KMS-11 (cell line): ENCODE measurements at regions not wholly inside any gene's neighbourhood (a gene's known extent, or its start where the extent isn't known, plus 50 kb on each side); places are given as distances from the start of the nearest gene placed in this dataset.

Experiments used
- H2AFZ ChIP-seq: fragments of 200-600 bp; sonication (generic); 2 replicates; pipeline ENCODE4 v1.6.1; 2016; ENCODE audit warnings: antibody characterized with exemption, mixed run types, low read depth
- H3K27ac ChIP-seq: fragments of 200-600 bp; sonication (generic); 2 replicates; pipeline ENCODE4 v1.6.1; 2016; ENCODE audit warnings: mild to moderate bottlenecking, mixed run types
- H3K27me3 ChIP-seq: fragments of 200-600 bp; sonication (generic); 2 replicates; pipeline ENCODE4 v1.6.1; 2017; ENCODE audit warnings: mild to moderate bottlenecking, low read depth, mixed run types, moderate library complexity; ENCODE audit not compliant: insufficient read depth
- H3K36me3 ChIP-seq: fragments of 200-600 bp; sonication (generic); 2 replicates; pipeline ENCODE4 v1.6.1; 2017; ENCODE audit warnings: mild to moderate bottlenecking, mixed run types; ENCODE audit not compliant: insufficient read depth
- H3K4me1 ChIP-seq: fragments of 200-600 bp; sonication (generic); 2 replicates; pipeline ENCODE4 v1.6.1; 2016; ENCODE audit warnings: mild to moderate bottlenecking, low read depth, mixed run types; ENCODE audit not compliant: poor library complexity, severe bottlenecking
- H3K4me2 ChIP-seq: fragments of 200-600 bp; sonication (generic); 2 replicates; pipeline ENCODE4 v1.7.0; 2016; ENCODE audit warnings: mild to moderate bottlenecking, mixed run types
- H3K4me3 ChIP-seq: fragments of 200-600 bp; sonication (generic); IDR thresholded peaks from 2 replicates; pipeline ENCODE4 v1.6.1; 2017; ENCODE audit warnings: low read depth, low read length, mixed read lengths; ENCODE audit not compliant: insufficient read depth
- H3K79me2 ChIP-seq: fragments of 200-600 bp; sonication (generic); 2 replicates; pipeline ENCODE4 v1.6.1; 2016; ENCODE audit warnings: low read depth, mixed run types; ENCODE audit not compliant: insufficient read depth
- H3K9ac ChIP-seq: fragments of 200-600 bp; sonication (generic); 2 replicates; pipeline ENCODE4 v1.6.1; 2016; ENCODE audit warnings: mild to moderate bottlenecking, mixed run types
- H4K20me1 ChIP-seq: fragments of 200-600 bp; sonication (generic); 2 replicates; pipeline ENCODE4 v1.6.1; 2016; ENCODE audit warnings: mild to moderate bottlenecking, mixed run types; ENCODE audit not compliant: insufficient read depth
- CTCF ChIP-seq: fragments of 200-600 bp; sonication (generic); conservative IDR thresholded peaks from 2 replicates; pipeline ENCODE4 v1.6.1; 2017; ENCODE audit warnings: low read depth, mild to moderate bottlenecking, antibody characterized with exemption, low read length, moderate library complexity, mixed read lengths

GRCh38 chr14:56505361-56505760, 74.2 kb upstream of the TMEM260 start:
- Histone ChIP-seq H3K27me3 (no peaks in the 10 kb centered on the region), H2AFZ (no peak overlapping the region), H3K4me1 (no peaks in the 10 kb centered on the region), H3K27ac (no peak overlapping the region), H3K79me2 (no peaks in the 10 kb centered on the region), H3K36me3 (no peaks in the 10 kb centered on the region), H3K4me3 (no peak overlapping the region), H3K4me2 (no peak overlapping the region), H4K20me1 (no peaks in the 10 kb centered on the region), H3K9ac (no peak overlapping the region)
- no peak for TF ChIP-seq CTCF

GRCh38 chr14:56512521-56512920, 67.1 kb upstream of the TMEM260 start:
- Histone ChIP-seq H3K36me3 (no peaks in the 10 kb centered on the region), H3K9ac (no peak overlapping the region), H2AFZ (no peak overlapping the region), H3K27me3 (no peaks in the 10 kb centered on the region), H3K4me1 (no peaks in the 10 kb centered on the region), H3K4me3 (no peak overlapping the region), H4K20me1 (no peaks in the 10 kb centered on the region), H3K27ac (no peak overlapping the region), H3K79me2 (no peaks in the 10 kb centered on the region), H3K4me2 (no peak overlapping the region)
- TF ChIP-seq CTCF, result no peak

- Histone ChIP-seq H3K4me1 (no peaks in the 10 kb centered on the region), H3K27me3 (no peaks in the 10 kb centered on the region), H4K20me1 (no peaks in the 10 kb centered on the region), H3K9ac (no peak overlapping the region), H3K4me3 (no peak overlapping the region), H3K36me3 (no peaks in the 10 kb centered on the region), H3K4me2 (no peak overlapping the region), H2AFZ (no peak overlapping the region), H3K27ac (no peak overlapping the region), H3K79me2 (no peaks in the 10 kb centered on the region)
- TF ChIP-seq CTCF, result no peak
Observed at GRCh38 chr14:56514663-56515371, 64.8 kb upstream of the TMEM260 start.

DNA sequence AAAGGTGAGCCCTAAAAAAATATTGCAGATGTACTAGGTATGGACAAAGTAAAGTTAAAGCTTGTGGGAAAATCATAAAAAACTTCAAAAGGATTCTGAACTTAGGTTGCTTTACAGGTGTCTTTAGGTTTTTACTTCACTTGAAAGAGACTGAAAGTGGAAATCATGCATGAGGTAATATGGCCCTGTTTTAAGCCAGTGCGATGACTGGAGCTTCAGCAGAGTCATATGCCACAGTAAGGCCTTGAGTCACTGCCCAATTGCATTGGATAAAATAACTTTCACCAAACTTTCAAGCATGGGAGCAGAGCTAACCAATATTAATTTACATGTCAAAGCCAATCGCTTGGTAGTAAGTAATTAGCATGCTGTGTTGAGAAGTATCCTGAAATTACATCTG, 63.9 kb upstream of the TMEM260 start:
- TF ChIP-seq CTCF, result no peak
- Histone ChIP-seq H3K4me2 (no peak overlapping the region), H2AFZ (no peak overlapping the region)

More for the DNA sequence above, 63.9 kb upstream of the TMEM260 start:
- H3K4me3 ChIP-seq, result no peak overlapping the region
- H3K36me3 ChIP-seq, result no peaks in the 10 kb centered on the region
- H3K9ac ChIP-seq, result no peak overlapping the region
- no peaks in the 10 kb centered on the region for H3K27me3 ChIP-seq
- no peaks in the 10 kb centered on the region for H4K20me1 ChIP-seq
- H3K27ac ChIP-seq, result no peak overlapping the region
- H3K79me2 ChIP-seq, result no peaks in the 10 kb centered on the region
- no peaks in the 10 kb centered on the region for H3K4me1 ChIP-seq
